ENCODE measurements at regions not wholly inside any gene's neighbourhood (a gene's known extent, or its start where the extent isn't known, plus 50 kb on each side); places are given as distances from the start of the nearest gene placed in this dataset.
"Not testable (repeated sequence)": the region's sequence is repeated elsewhere in the genome, so short reads cannot be mapped to it uniquely, and the experiment has no call there.

- H3K4me3 ChIP-seq (ENCODE audit: low read length), result no peak overlapping the region
- no peak for DNase-seq (ENCODE audit: low read depth, low spot score)
Observed at GRCh38 chrX:121165930-121166359, 118.5 kb downstream of the GLUD2 start.

GRCh38 chrX:121169099-121170035 lies 122.0 kb downstream of the GLUD2 start:
- DNase-seq (ENCODE audit: low read depth, low spot score), result no peak
- no peak overlapping the region for H3K4me3 ChIP-seq (ENCODE audit: low read length)

GRCh38 chrX:121172703-121173102 lies 125.3 kb downstream of the GLUD2 start:
- no peak for DNase-seq (ENCODE audit: low read depth, low spot score)
- no peak overlapping the region for H3K4me3 ChIP-seq (ENCODE audit: low read length)

- no peak for DNase-seq (ENCODE audit: low read depth, low spot score)
- no peak overlapping the region for H3K4me3 ChIP-seq (ENCODE audit: low read length)
Observed at GRCh38 chrX:121179972-121180371, 132.6 kb downstream of the GLUD2 start.

GRCh38 chrX:121191779-121192178 lies 144.4 kb downstream of the GLUD2 start:
- H3K4me3 ChIP-seq (ENCODE audit: low read length), result no peak overlapping the region
- DNase-seq (ENCODE audit: low read depth, low spot score), result no peak

GRCh38 chrX:121195719-121196118 lies 148.3 kb downstream of the GLUD2 start:
- DNase-seq (ENCODE audit: low read depth, low spot score), result no peak
- H3K4me3 ChIP-seq (ENCODE audit: low read length), result no peak overlapping the region

GRCh38 chrX:121196872-121197444 lies 149.5 kb downstream of the GLUD2 start:
- DNase-seq (ENCODE audit: low read depth, low spot score); H3K4me3 ChIP-seq (ENCODE audit: low read length): not testable (repeated sequence)

GRCh38 chrX:121208563-121208962 lies 161.2 kb downstream of the GLUD2 start:
- DNase-seq (ENCODE audit: low read depth, low spot score), result no peak

GRCh38 chrX:121216641-121217374 lies 169.4 kb downstream of the GLUD2 start:
- DNase-seq (ENCODE audit: low read depth, low spot score), result no peak
- H3K4me3 ChIP-seq (ENCODE audit: low read length), result no peak overlapping the region

More at GRCh38 chrX:121208563-121208962, 161.2 kb downstream of the GLUD2 start:
- no peak overlapping the region for H3K4me3 ChIP-seq (ENCODE audit: low read length)

- DNase-seq (ENCODE audit: low read depth, low spot score), result no peak
Observed at GRCh38 chrX:121221322-121221977, 174.0 kb downstream of the GLUD2 start.

GRCh38 chrX:121227888-121228287 lies 180.5 kb downstream of the GLUD2 start:
- DNase-seq (ENCODE audit: low read depth, low spot score), result no peak
- H3K4me3 ChIP-seq (ENCODE audit: low read length), result no peak overlapping the region

More at GRCh38 chrX:121221322-121221977, 174.0 kb downstream of the GLUD2 start:
- H3K4me3 ChIP-seq (ENCODE audit: low read length), result no peak overlapping the region

GRCh38 chrX:121231566-121232358 lies 184.4 kb downstream of the GLUD2 start:
- no peak overlapping the region for H3K4me3 ChIP-seq (ENCODE audit: low read length)
- DNase-seq (ENCODE audit: low read depth, low spot score), result no peak

- no peak overlapping the region for H3K4me3 ChIP-seq (ENCODE audit: low read length)
- no peak for DNase-seq (ENCODE audit: low read depth, low spot score)
Observed at GRCh38 chrX:121236040-121236439, 188.6 kb downstream of the GLUD2 start.

GRCh38 chrX:121238093-121238492 lies 190.7 kb downstream of the GLUD2 start:
- no peak overlapping the region for H3K4me3 ChIP-seq (ENCODE audit: low read length)

GRCh38 chrX:121244511-121244910 lies 197.1 kb downstream of the GLUD2 start:
- DNase-seq (ENCODE audit: low read depth, low spot score), result no peak
- H3K4me3 ChIP-seq (ENCODE audit: low read length), result no peak overlapping the region

More at GRCh38 chrX:121238093-121238492, 190.7 kb downstream of the GLUD2 start:
- no peak for DNase-seq (ENCODE audit: low read depth, low spot score)

GRCh38 chrX:121245763-121246162 lies 198.4 kb downstream of the GLUD2 start:
- H3K4me3 ChIP-seq (ENCODE audit: low read length), result no peak overlapping the region
- no peak for DNase-seq (ENCODE audit: low read depth, low spot score)

GRCh38 chrX:121254336-121254735 lies 206.9 kb downstream of the GLUD2 start:
- peak; percentile 1 for DNase-seq (ENCODE audit: low read depth, low spot score)
- no peak overlapping the region for H3K4me3 ChIP-seq (ENCODE audit: low read length)

- no peak overlapping the region for H3K4me3 ChIP-seq (ENCODE audit: low read length)
- DNase-seq (ENCODE audit: low read depth, low spot score), result no peak
Observed at GRCh38 chrX:121256647-121257046, 209.2 kb downstream of the GLUD2 start.

Measured in Jurkat, Clone E6-1 (cell line).